WTC11 (cell line): ENCODE measurements at regions not wholly inside any gene's neighbourhood (a gene's known extent, or its start where the extent isn't known, plus 50 kb on each side); places are given as distances from the start of the nearest gene placed in this dataset.

Experiments used
- ATAC-seq: fragments of 200-7000 bp; cut with Tn5 transposase; 2 replicates; pipeline ENCODE4 v1.10.0; 2021; ENCODE audit warnings: mild to moderate bottlenecking, moderate library complexity
- CTCF ChIA-PET: fragments of 300-600 bp; sonication (Branson Sonifier 250); formaldehyde crosslinking; loops from one replicate; lab custom pipeline; 2021; ENCODE audit warnings: antibody characterized with exemption; lab: Charles Lee
- POLR2A ChIA-PET: fragments of 350-600 bp; sonication (Branson Sonifier 250); formaldehyde crosslinking; loops from one replicate; lab custom pipeline; 2021; ENCODE audit warnings: antibody characterized with exemption; lab: Charles Lee
- DNase-seq: peaks from one replicate; pipeline ENCODE4 v3.0.0; 2021; ENCODE audit warnings: low spot score
- H3K27ac Mint-ChIP-seq: 2 replicates; pipeline ENCODE4 v1.8.0; 2021; ENCODE audit warnings: mixed read lengths
- H3K27me3 Mint-ChIP-seq: 2 replicates; pipeline ENCODE4 v1.8.0; 2021; ENCODE audit warnings: low read depth, mild to moderate bottlenecking, moderate library complexity, mixed read lengths
- H3K36me3 Mint-ChIP-seq: 2 replicates; pipeline ENCODE4 v1.8.0; 2021; ENCODE audit warnings: mixed read lengths
- H3K4me1 Mint-ChIP-seq: 2 replicates; pipeline ENCODE4 v1.8.0; 2022; ENCODE audit warnings: mixed read lengths
- H3K4me3 Mint-ChIP-seq: 2 replicates; pipeline ENCODE4 v1.8.0; 2021; ENCODE audit warnings: mild to moderate bottlenecking, moderate library complexity, mixed read lengths
- H3K9me3 Mint-ChIP-seq: 2 replicates; pipeline ENCODE4 v1.8.0; 2021; ENCODE audit warnings: mixed read lengths
- ARID4B ChIP-seq: sonication (generic); formaldehyde crosslinking; IDR thresholded peaks from 2 replicates; pipeline ENCODE4 v1.8.0; 2023; ENCODE audit warnings: missing genetic modification reagents, mild to moderate bottlenecking, borderline replicate concordance
- ATF3 ChIP-seq: sonication (generic); formaldehyde crosslinking; conservative IDR thresholded peaks from 2 replicates; pipeline ENCODE4 v1.8.1; 2022; ENCODE audit warnings: mild to moderate bottlenecking, missing genetic modification reagents
- CDX4 ChIP-seq: fragments of 250-450 bp; sonication (Bioruptor Pico); IDR thresholded peaks from 2 replicates; pipeline ENCODE4 v1.9.0; 2021; ENCODE audit warnings: moderate library complexity, mild to moderate bottlenecking, inconsistent platforms, borderline replicate concordance
- CTCF ChIP-seq: fragments of 200-600 bp; IDR thresholded peaks from 2 replicates; pipeline ENCODE4 v1.8.0; 2022; ENCODE audit warnings: antibody characterized with exemption
- E2F4 ChIP-seq: sonication (generic); formaldehyde crosslinking; IDR thresholded peaks from 2 replicates; pipeline ENCODE4 v1.8.1; 2022; ENCODE audit warnings: low read depth, mild to moderate bottlenecking, moderate library complexity, missing genetic modification reagents, borderline replicate concordance
- EMX1 ChIP-seq: fragments of 250-450 bp; sonication (Bioruptor Pico); IDR thresholded peaks from 2 replicates; pipeline ENCODE4 v1.8.0; 2021; ENCODE audit warnings: mild to moderate bottlenecking
- FOXJ3 ChIP-seq: sonication (generic); formaldehyde crosslinking; IDR thresholded peaks from 2 replicates; pipeline ENCODE4 v1.9.0; 2021; ENCODE audit warnings: missing genetic modification reagents, mild to moderate bottlenecking, borderline replicate concordance
- FOXK1 ChIP-seq: sonication (generic); formaldehyde crosslinking; IDR thresholded peaks from 2 replicates; pipeline ENCODE4 v1.8.0; 2022; ENCODE audit warnings: mild to moderate bottlenecking, moderate library complexity, missing genetic modification reagents
- HMGA2 ChIP-seq: fragments of 250-450 bp; sonication (Bioruptor Pico); IDR thresholded peaks from 2 replicates; pipeline ENCODE4 v1.4.0; 2021; ENCODE audit warnings: mild to moderate bottlenecking, moderate library complexity
- IRF1 ChIP-seq: sonication (generic); formaldehyde crosslinking; IDR thresholded peaks from 2 replicates; pipeline ENCODE4 v1.8.0; 2023; ENCODE audit warnings: missing genetic modification reagents
- MXD4 ChIP-seq: fragments of 250-450 bp; sonication (Bioruptor Pico); IDR thresholded peaks from 2 replicates; pipeline ENCODE4 v1.8.0; 2021; ENCODE audit warnings: mild to moderate bottlenecking, moderate library complexity, borderline replicate concordance
- TEAD1 ChIP-seq: sonication (generic); formaldehyde crosslinking; IDR thresholded peaks from 2 replicates; pipeline ENCODE4 v1.8.0; 2022; ENCODE audit warnings: mild to moderate bottlenecking, missing genetic modification reagents
- TP53 ChIP-seq: sonication (generic); formaldehyde crosslinking; IDR thresholded peaks from 2 replicates; pipeline ENCODE4 v1.8.1; 2023; ENCODE audit warnings: mild to moderate bottlenecking, missing genetic modification reagents
- USF1 ChIP-seq: sonication (generic); formaldehyde crosslinking; IDR thresholded peaks from 2 replicates; pipeline ENCODE4 v1.8.0; 2022; ENCODE audit warnings: mild to moderate bottlenecking, missing genetic modification reagents
- ZNF232 ChIP-seq: sonication (generic); formaldehyde crosslinking; IDR thresholded peaks from 2 replicates; pipeline ENCODE4 v1.8.0; 2022; ENCODE audit warnings: mild to moderate bottlenecking, missing genetic modification reagents
- ZNF281 ChIP-seq: sonication (generic); formaldehyde crosslinking; IDR thresholded peaks from 2 replicates; pipeline ENCODE4 v1.8.0; 2023; ENCODE audit warnings: mild to moderate bottlenecking, missing genetic modification reagents
- ZNF416 ChIP-seq: fragments of 250-450 bp; sonication (Bioruptor Pico); IDR thresholded peaks from 2 replicates; pipeline ENCODE4 v1.9.0; 2021; ENCODE audit warnings: mild to moderate bottlenecking, inconsistent platforms
- ZNF423 ChIP-seq: fragments of 250-450 bp; sonication (Bioruptor Pico); IDR thresholded peaks from 2 replicates; pipeline ENCODE4 v2.1.2; 2022; ENCODE audit warnings: mild to moderate bottlenecking, moderate library complexity
- ZNF512 ChIP-seq: sonication (generic); formaldehyde crosslinking; IDR thresholded peaks from 2 replicates; pipeline ENCODE4 v1.8.1; 2022; ENCODE audit warnings: missing genetic modification reagents, borderline replicate concordance

- TF ChIP-seq TEAD1 = no peak
- no peak for TF ChIP-seq ATF3 (CRISPR knock-in tag)
- no peak for TF ChIP-seq ZNF512 (CRISPR knock-in tag)
- no peak for TF ChIP-seq EMX1
- TF ChIP-seq CDX4 = no peak
- TF ChIP-seq ZNF416 (CRISPR knock-in tag) = no peak
- no peak for TF ChIP-seq HMGA2 (CRISPR knock-in tag)
- TF ChIP-seq CTCF = no peak
- no peak for TF ChIP-seq E2F4 (CRISPR knock-in tag)
Observed at GRCh38 chr2:18957909-18958308, 368.5 kb upstream of the NT5C1B start (continued).

GRCh38 chr2:18950361-18950851 lies 361.0 kb upstream of the NT5C1B start:
- ChIA-PET POLR2A (interaction anchor here (1.3 kb wide), 1 partner anchor 25 kb away, joined by 6 read pairs; no protein-coding TSS in a partner anchor), CTCF (no interaction called here)
- no peaks in the 10 kb centered on the region for H3K4me1 Mint-ChIP-seq
- DNase-seq (no peak), ATAC-seq (no peak)
- no peak overlapping the region for H3K4me3 Mint-ChIP-seq
- no peak for TF ChIP-seq IRF1 (CRISPR knock-in tag)
- TF ChIP-seq FOXJ3 (CRISPR knock-in tag) = no peak
- no peak for TF ChIP-seq FOXK1 (CRISPR knock-in tag)
- TF ChIP-seq ZNF423 (CRISPR knock-in tag) = no peak
- TF ChIP-seq CTCF = no peak
- no peak for TF ChIP-seq ZNF281 (CRISPR knock-in tag)
- no peak for TF ChIP-seq ZNF232 (CRISPR knock-in tag)
- TF ChIP-seq MXD4 (CRISPR knock-in tag) = no peak
- TF ChIP-seq TP53 (CRISPR knock-in tag) = no peak
- TF ChIP-seq USF1 (CRISPR knock-in tag) = no peak
- TF ChIP-seq ARID4B (CRISPR knock-in tag) = no peak
- no peaks in the 10 kb centered on the region for H3K27me3 Mint-ChIP-seq
- H3K36me3 Mint-ChIP-seq = no peaks in the 10 kb centered on the region
- H3K9me3 Mint-ChIP-seq = peaks cover 3% of the 10 kb centered on the region; the same call in 1 of the 2 replicates
- H3K27ac Mint-ChIP-seq = no peak overlapping the region
